NCI-H524 treated with DMSO at 0.1 percent for 48 hours (cell line): ENCODE measurements at regions not wholly inside any gene's neighbourhood (a gene's known extent, or its start where the extent isn't known, plus 50 kb on each side); places are given as distances from the start of the nearest gene placed in this dataset.
"Not testable (repeated sequence)": the region's sequence is repeated elsewhere in the genome, so short reads cannot be mapped to it uniquely, and the experiment has no call there.

Experiments used
- DNase-seq: peaks from one replicate; lab custom pipeline; 2025; lab: John Stamatoyannopoulos, UW

- no peak for DNase-seq
Measured at GRCh38 chr9:124084087-124084486, 72.5 kb downstream of the LHX2 start.

GRCh38 chr9:124087226-124087625, 75.7 kb downstream of the LHX2 start:
- no peak for DNase-seq

GRCh38 chr9:124088476-124088837, 76.9 kb downstream of the LHX2 start:
- DNase-seq = peak; percentile 13

- DNase-seq = peak; percentile 5
Measured at GRCh38 chr9:124089631-124090488, 78.3 kb downstream of the LHX2 start.

- peak; percentile 44 for DNase-seq
Measured at GRCh38 chr9:124098141-124098905, 86.8 kb downstream of the LHX2 start.

- no peak for DNase-seq
Measured at GRCh38 chr9:124099860-124100259, 88.3 kb downstream of the LHX2 start.

- no peak for DNase-seq
Measured at GRCh38 chr9:124101215-124101968, 89.8 kb downstream of the LHX2 start.

GRCh38 chr9:124101969-124102345, 90.4 kb downstream of the LHX2 start:
- DNase-seq = no peak

GRCh38 chr9:124102363-124102762, 90.8 kb downstream of the LHX2 start:
- DNase-seq = no peak

- no peak for DNase-seq
Measured at GRCh38 chr9:124105266-124105665, 93.7 kb downstream of the LHX2 start.

GRCh38 chr9:124108216-124108615, 96.6 kb downstream of the LHX2 start:
- DNase-seq = peak; percentile 95

- no peak for DNase-seq
Measured at GRCh38 chr9:124110307-124110915, 98.8 kb downstream of the LHX2 start.

- DNase-seq = no peak
Measured at GRCh38 chr9:124116683-124117363, 105.3 kb downstream of the LHX2 start.

- DNase-seq = no peak
Measured at GRCh38 chr9:124118894-124119293, 107.3 kb downstream of the LHX2 start.

- no peak for DNase-seq
Measured at GRCh38 chr9:124120272-124120671, 108.7 kb downstream of the LHX2 start.

GRCh38 chr9:124121725-124122124, 110.2 kb downstream of the LHX2 start:
- no peak for DNase-seq

GRCh38 chr9:124122321-124122720, 110.8 kb downstream of the LHX2 start:
- DNase-seq = no peak

- no peak for DNase-seq
Measured at GRCh38 chr9:124122813-124123462, 111.4 kb downstream of the LHX2 start.

- not testable (repeated sequence) for DNase-seq
Measured at GRCh38 chr9:124123621-124124020, 112.1 kb downstream of the LHX2 start.

- no peak for DNase-seq
Measured at GRCh38 chr9:124124729-124125650, 113.4 kb downstream of the LHX2 start.
